Neural cell (in vitro differentiated cells): ENCODE measurements at regions not wholly inside any gene's neighbourhood (a gene's known extent, or its start where the extent isn't known, plus 50 kb on each side); places are given as distances from the start of the nearest gene placed in this dataset.

Source experiments
- H2AFZ ChIP-seq: fragments of 200-600, 300-800 bp; sonication (generic), shearing (Covaris generic); 2 replicates; pipeline ENCODE4 v1.6.0; 2014; ENCODE audit warnings: low read depth, mild to moderate bottlenecking, antibody characterized with exemption, low read length, moderate library complexity
- H3F3A ChIP-seq: fragments of 200-600 bp; shearing (Covaris generic); 2 replicates; pipeline ENCODE4 v1.6.1; 2016; ENCODE audit warnings: mild to moderate bottlenecking, moderate library complexity, mixed read lengths, antibody characterized with exemption, low read length; ENCODE audit not compliant: insufficient read depth, poor library complexity, severe bottlenecking
- H3K27ac ChIP-seq: fragments of 200-600, 300-800 bp; sonication (generic), shearing (Covaris generic); 2 replicates; pipeline ENCODE4 v1.5.1; 2014; ENCODE audit warnings: mild to moderate bottlenecking, low read length, moderate library complexity
- H3K27me3 ChIP-seq: fragments of 300-800, 200-600 bp; sonication (generic), shearing (Covaris generic); 2 replicates; pipeline ENCODE4 v1.6.0; 2014; ENCODE audit warnings: mild to moderate bottlenecking, low read depth, low read length, moderate library complexity; ENCODE audit not compliant: insufficient read depth
- H3K36me3 ChIP-seq: fragments of 300-800, 200-600 bp; sonication (generic), shearing (Covaris generic); 2 replicates; pipeline ENCODE4 v1.5.1; 2014; ENCODE audit warnings: mild to moderate bottlenecking, antibody characterized with exemption, low read length, moderate library complexity; ENCODE audit not compliant: insufficient read depth
- H3K4me2 ChIP-seq: fragments of 300-800, 200-600 bp; sonication (generic), shearing (Covaris generic); 2 replicates; pipeline ENCODE4 v1.6.0; 2014; ENCODE audit warnings: mild to moderate bottlenecking, low read length
- H3K4me3 ChIP-seq: fragments of 300-800, 200-600 bp; sonication (generic), shearing (Covaris generic); 2 replicates; pipeline ENCODE4 v1.5.1; 2014; ENCODE audit warnings: mild to moderate bottlenecking, low read length, moderate library complexity
- H3K79me2 ChIP-seq: fragments of 200-600 bp; shearing (Covaris generic); replicated peaks from 2 replicates; pipeline ENCODE4 v1.6.0; 2014; ENCODE audit warnings: mild to moderate bottlenecking, low read length, moderate library complexity; ENCODE audit not compliant: insufficient read depth
- H3K9ac ChIP-seq: fragments of 300-800, 200-600 bp; sonication (generic), shearing (Covaris generic); 2 replicates; pipeline ENCODE4 v1.6.1; 2016; ENCODE audit warnings: mild to moderate bottlenecking, low read length, mixed read lengths
- H3K9me2 ChIP-seq: fragments of 200-600 bp; shearing (Covaris generic); 2 replicates; pipeline ENCODE4 v1.6.1; 2016; ENCODE audit warnings: mild to moderate bottlenecking, low read length, mixed read lengths; ENCODE audit not compliant: insufficient read depth
- H3K9me3 ChIP-seq: fragments of 200-600, 300-800 bp; sonication (generic), shearing (Covaris generic); 2 replicates; pipeline ENCODE4 v1.6.1; 2016; ENCODE audit warnings: mild to moderate bottlenecking, mixed run types, low read length, moderate library complexity, mixed read lengths
- H4K20me1 ChIP-seq: fragments of 200-600 bp; shearing (Covaris generic); 2 replicates; pipeline ENCODE4 v1.6.1; 2016; ENCODE audit warnings: mild to moderate bottlenecking, mixed run types; ENCODE audit not compliant: insufficient read depth
- CTCF ChIP-seq: fragments of 450-650 bp; IDR thresholded peaks from 2 replicates; pipeline ENCODE4 v1.5.1; 2014; ENCODE audit warnings: antibody characterized with exemption, mild to moderate bottlenecking, moderate library complexity; ENCODE audit not compliant: poor library complexity, severe bottlenecking
- EP300 ChIP-seq: fragments of 450-650 bp; conservative IDR thresholded peaks from 2 replicates; pipeline ENCODE4 v1.6.1; 2014; ENCODE audit warnings: antibody characterized with exemption, mild to moderate bottlenecking, moderate library complexity; ENCODE audit not compliant: poor library complexity, severe bottlenecking
- MXI1 ChIP-seq: fragments of 450-650 bp; conservative IDR thresholded peaks from 2 replicates; pipeline ENCODE4 v1.6.1; 2014; ENCODE audit warnings: antibody characterized with exemption, mild to moderate bottlenecking; ENCODE audit not compliant: poor library complexity, severe bottlenecking
- RAD21 ChIP-seq: fragments of 450-650 bp; conservative IDR thresholded peaks from 2 replicates; pipeline ENCODE4 v1.6.1; 2014; ENCODE audit warnings: antibody characterized with exemption, mild to moderate bottlenecking, moderate library complexity
- REST ChIP-seq: IDR thresholded peaks from 2 replicates; pipeline ENCODE4 v1.6.1; 2012; ENCODE audit warnings: borderline replicate concordance

- Histone ChIP-seq H3K4me3 (peak overlapping the region; percentile 34), H3K9ac (peak overlapping the region; percentile 79), H3K27ac (peak overlapping the region; percentile 49), H3F3A (no peaks in the 10 kb centered on the region), H2AFZ (peak overlapping the region; percentile 14), H3K79me2 (no peaks in the 10 kb centered on the region), H4K20me1 (no peaks in the 10 kb centered on the region), H3K36me3 (no peaks in the 10 kb centered on the region), H3K9me3 (no peaks in the 10 kb centered on the region), H3K4me2 (no peak overlapping the region), H3K9me2 (no peaks in the 10 kb centered on the region), H3K27me3 (no peaks in the 10 kb centered on the region)
- no peak for TF ChIP-seq RAD21
Observed at GRCh38 chr9:129483415-129484351, 137.2 kb downstream of the C9orf50 start.

GRCh38 chr9:129482521-129483414 is 138.1 kb downstream of the C9orf50 start:
- peak overlapping the region; percentile 63 for H3K4me3 ChIP-seq
- no peak overlapping the region for H3K4me2 ChIP-seq
- H3K9me3 ChIP-seq, result no peaks in the 10 kb centered on the region
- TF ChIP-seq CTCF (peak; percentile 23), EP300 (peak; percentile 18), REST (peak; percentile 43), RAD21 (no peak), MXI1 (no peak)
- H4K20me1 ChIP-seq, result no peaks in the 10 kb centered on the region
- no peaks in the 10 kb centered on the region for H3F3A ChIP-seq
- no peaks in the 10 kb centered on the region for H3K27me3 ChIP-seq
- H3K79me2 ChIP-seq, result no peaks in the 10 kb centered on the region
- no peaks in the 10 kb centered on the region for H3K36me3 ChIP-seq
- peak overlapping the region; percentile 79 for H3K9ac ChIP-seq
- no peaks in the 10 kb centered on the region for H3K9me2 ChIP-seq
- peak overlapping the region; percentile 71 for H3K27ac ChIP-seq
- peak overlapping the region; percentile 14 for H2AFZ ChIP-seq
